Pancreas (tissue), 10 donors: ENCODE measurements at regions not wholly inside any gene's neighbourhood (a gene's known extent, or its start where the extent isn't known, plus 50 kb on each side); places are given as distances from the start of the nearest gene placed in this dataset.

ENCODE experiments used
- ATAC-seq, 4 donors: fragments of 200-7000 bp; cut with Tn5 transposase; one replicate each; pipeline versions ENCODE4 v1.8.0 to v1.9.1; 2020; ENCODE audit warnings: mild to moderate bottlenecking in 4 of 4, moderate library complexity in 4 of 4
- DNase-seq, 6 donors: peaks; one replicate each; pipeline ENCODE4 v3.0.0-alpha.2; 2020
- FAIRE-seq: peaks from 2 replicates; lab custom pipeline; 2012; peaks lifted over from hg19 to GRCh38; lab: Jason Lieb, UNC
- H3K27ac ChIP-seq, 4 donors: fragments of 200-600 bp; sonication (generic); 1 replicate in 3 of 4; 2 replicates in 1 of 4; pipeline versions ENCODE4 v1.5.0 to v1.8.0; 2020
- H3K27me3 ChIP-seq, 4 donors: fragments of 200-600 bp; one replicate each; pipeline ENCODE4 v1.8.0; 2021
- H3K36me3 ChIP-seq, 3 donors: fragments of 200-600 bp; sonication (generic) in 1 of 3; one replicate each; pipeline versions ENCODE4 v1.5.0 to v1.8.0; 2020 to 2021
- H3K4me1 ChIP-seq, 3 donors: fragments of 200-600 bp; one replicate each; pipeline ENCODE4 v1.8.0; 2021
- H3K4me3 ChIP-seq, 4 donors: fragments of 200-600 bp; sonication (generic) in 2 of 4; one replicate each; pipeline versions ENCODE4 v1.5.0 to v1.8.0; 2020 to 2021
- H3K9me3 ChIP-seq, 4 donors: fragments of 200-600 bp; one replicate each; pipeline ENCODE4 v1.8.0; 2021
- WGBS, 2 donors: extraction: QIAGEN DNeasy Blood & Tissue Kit; methylation state at CpG; one replicate each; pipeline ENCODE4 v1.1.7; 2013; 5-methylcytosine and 5-hydroxymethylcytosine counted together
- intact Hi-C, 3 donors: fragments of 100-400 bp; cut with DNase I; formaldehyde crosslinking; loops; one replicate each; pipeline versions ENCODE4 v1.11.1 to v1.14.2; 2022
- TF ChIP-seq, protein P1 (sequence below), 4 donors: fragments of 200-600 bp; sonication (generic) in 3 of 4; IDR thresholded peaks; one replicate each; pipeline versions ENCODE4 v1.5.0 to v1.8.0; 2021; ENCODE audit warnings: antibody characterized with exemption in 4 of 4
- donor health status: healthy with polysubstance abuse.
- donor health status: DM: no; HTN: no; CAD: no; lungs with moderate emphysema.
- donor health status: DM: no; HTN: no; CAD: no.
- donor health status: control.
- donor health status: control.
- donor health status: Bipolar disorder and iron deficiency.
- donor health status: DM: yes; HTN: yes; CAD: no.
- donor health status: DM: no; HTN: no; CAD: no.
- donor health status: DM: no; HTN: no; CAD: no.
- donor health status: DM: yes; HTN: yes; CAD: no.

DNA sequence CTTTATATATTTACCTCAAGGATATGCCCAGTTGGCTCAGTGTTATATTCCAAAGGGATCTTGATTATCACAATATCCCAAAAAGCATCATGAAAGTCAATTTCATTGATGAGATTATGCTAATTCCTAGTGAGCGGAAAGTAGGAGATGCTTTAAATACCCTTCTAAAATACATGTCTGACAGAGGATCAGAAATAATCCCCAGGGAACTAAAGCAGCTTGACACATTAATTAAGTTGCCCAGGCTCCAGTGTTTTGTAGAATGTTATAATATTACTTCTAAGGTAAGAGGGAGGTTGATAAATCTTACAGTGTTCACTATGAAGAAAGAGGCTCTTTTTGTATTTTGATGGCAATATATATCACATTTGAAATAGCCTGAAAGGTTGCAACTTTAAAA, 767.5 kb upstream of the ROBO1 start:
- 71 to 100% methylated on average over 1 of the region's 1 CpG for WGBS, 2 donors
- TF ChIP-seq, protein P1, sequence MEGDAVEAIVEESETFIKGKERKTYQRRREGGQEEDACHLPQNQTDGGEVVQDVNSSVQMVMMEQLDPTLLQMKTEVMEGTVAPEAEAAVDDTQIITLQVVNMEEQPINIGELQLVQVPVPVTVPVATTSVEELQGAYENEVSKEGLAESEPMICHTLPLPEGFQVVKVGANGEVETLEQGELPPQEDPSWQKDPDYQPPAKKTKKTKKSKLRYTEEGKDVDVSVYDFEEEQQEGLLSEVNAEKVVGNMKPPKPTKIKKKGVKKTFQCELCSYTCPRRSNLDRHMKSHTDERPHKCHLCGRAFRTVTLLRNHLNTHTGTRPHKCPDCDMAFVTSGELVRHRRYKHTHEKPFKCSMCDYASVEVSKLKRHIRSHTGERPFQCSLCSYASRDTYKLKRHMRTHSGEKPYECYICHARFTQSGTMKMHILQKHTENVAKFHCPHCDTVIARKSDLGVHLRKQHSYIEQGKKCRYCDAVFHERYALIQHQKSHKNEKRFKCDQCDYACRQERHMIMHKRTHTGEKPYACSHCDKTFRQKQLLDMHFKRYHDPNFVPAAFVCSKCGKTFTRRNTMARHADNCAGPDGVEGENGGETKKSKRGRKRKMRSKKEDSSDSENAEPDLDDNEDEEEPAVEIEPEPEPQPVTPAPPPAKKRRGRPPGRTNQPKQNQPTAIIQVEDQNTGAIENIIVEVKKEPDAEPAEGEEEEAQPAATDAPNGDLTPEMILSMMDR (IDR thresholded peaks at IDR 0.05), result no peak
- no peak for DNase-seq

DNA sequence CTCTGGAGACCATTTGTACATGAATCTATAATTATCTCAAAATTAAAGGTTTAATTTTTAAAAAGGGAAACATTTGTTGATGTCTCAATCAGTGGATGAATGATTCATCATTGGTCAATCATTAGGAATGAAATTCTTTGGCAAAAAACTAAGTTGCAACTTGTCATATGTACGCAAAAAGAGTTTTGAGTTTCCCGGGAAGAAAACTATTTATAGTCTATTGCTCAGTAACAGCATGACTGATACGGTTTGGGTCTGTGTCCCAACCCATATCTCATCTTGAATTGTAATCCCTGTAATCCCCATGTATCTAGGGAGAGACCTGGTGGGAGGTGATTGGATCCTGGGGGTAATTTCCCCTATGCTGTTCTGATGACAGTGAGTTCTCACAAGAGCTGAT, 765.8 kb upstream of the ROBO1 start:
- TF ChIP-seq, protein P1 (IDR thresholded peaks at IDR 0.05), result no peak

More for the DNA sequence above, 767.5 kb upstream of the ROBO1 start:
- Histone ChIP-seq H3K27ac (no peak overlapping the region), H3K4me1 (no peaks in the 10 kb centered on the region), H3K9me3 (no peaks in the 10 kb centered on the region), H3K27me3 (no peaks in the 10 kb centered on the region), H3K36me3 (no peaks in the 10 kb centered on the region), H3K4me3 (no peak overlapping the region)
- intact Hi-C loops, result no loop called here
- no peak for FAIRE-seq
- no peak for ATAC-seq

DNA sequence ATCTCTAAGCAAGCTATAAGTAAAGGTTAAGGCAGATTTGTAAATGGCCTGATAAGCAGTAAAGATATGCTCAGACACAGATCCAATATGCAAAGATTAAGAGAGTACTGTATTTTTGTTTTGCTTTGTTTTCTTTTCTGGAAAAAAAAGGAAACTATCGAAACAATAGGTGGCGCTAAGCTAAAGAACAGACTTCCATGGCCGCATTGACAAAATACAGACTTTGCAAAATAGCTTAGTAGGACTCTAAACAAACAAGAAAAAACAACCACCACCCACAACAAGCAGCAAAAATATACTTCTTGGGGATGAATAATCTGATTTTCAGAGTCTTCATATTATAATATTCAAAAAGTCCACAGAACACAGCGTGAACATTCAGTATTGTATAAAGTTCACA, 758.4 kb upstream of the ROBO1 start:
- DNase-seq (no peak), ATAC-seq (no peak), FAIRE-seq (no peak)
- TF ChIP-seq, protein P1 (IDR thresholded peaks at IDR 0.05), result no peak
- Histone ChIP-seq H3K4me1 (no peaks in the 10 kb centered on the region), H3K36me3 (no peaks in the 10 kb centered on the region), H3K9me3 (no peaks in the 10 kb centered on the region), H3K27ac (no peak overlapping the region), H3K27me3 (no peaks in the 10 kb centered on the region), H3K4me3 (no peak overlapping the region)
- intact Hi-C loops, result no loop called here
- WGBS, 2 donors, result 64 to 71% methylated on average over 4 of the region's 4 CpGs

More for the DNA sequence above, 765.8 kb upstream of the ROBO1 start:
- Histone ChIP-seq H3K4me3 (no peak overlapping the region), H3K27ac (no peak overlapping the region), H3K36me3 (no peaks in the 10 kb centered on the region), H3K9me3 (no peaks in the 10 kb centered on the region), H3K27me3 (no peaks in the 10 kb centered on the region), H3K4me1 (no peaks in the 10 kb centered on the region)
- no peak for DNase-seq
- FAIRE-seq, result no peak
- ATAC-seq, result no peak
- intact Hi-C loops, result no loop called here
- WGBS, 2 donors, result 52 to 64% methylated on average over 3 of the region's 3 CpGs

DNA sequence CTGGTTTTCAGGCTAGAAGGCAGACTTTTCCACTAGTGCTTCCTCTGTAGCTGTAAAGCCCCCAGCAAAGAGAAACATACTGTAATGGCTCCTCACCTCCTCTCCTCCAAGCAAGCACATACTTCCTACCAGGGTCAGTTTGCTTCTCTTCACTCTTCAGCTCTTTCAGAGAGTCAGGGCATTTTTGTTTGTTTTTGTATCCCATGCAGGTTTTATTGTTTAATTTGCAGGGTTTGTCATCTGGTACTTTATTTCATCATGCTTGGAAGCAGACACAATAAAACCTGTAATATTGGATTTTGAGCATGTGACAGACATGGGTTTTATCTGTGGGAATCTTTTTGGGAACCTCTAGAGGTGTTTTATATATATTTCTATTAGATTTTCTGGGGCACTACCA, 753.3 kb upstream of the ROBO1 start:
- intact Hi-C loops, result no loop called here
- DNase-seq, result no peak
- Histone ChIP-seq H3K9me3 (no peaks in the 10 kb centered on the region), H3K36me3 (no peaks in the 10 kb centered on the region), H3K4me3 (no peak overlapping the region), H3K4me1 (no peaks in the 10 kb centered on the region), H3K27me3 (no peaks in the 10 kb centered on the region), H3K27ac (no peak overlapping the region)
- no peak for ATAC-seq
- TF ChIP-seq, protein P1 (IDR thresholded peaks at IDR 0.05), result no peak
- FAIRE-seq, result no peak

DNA sequence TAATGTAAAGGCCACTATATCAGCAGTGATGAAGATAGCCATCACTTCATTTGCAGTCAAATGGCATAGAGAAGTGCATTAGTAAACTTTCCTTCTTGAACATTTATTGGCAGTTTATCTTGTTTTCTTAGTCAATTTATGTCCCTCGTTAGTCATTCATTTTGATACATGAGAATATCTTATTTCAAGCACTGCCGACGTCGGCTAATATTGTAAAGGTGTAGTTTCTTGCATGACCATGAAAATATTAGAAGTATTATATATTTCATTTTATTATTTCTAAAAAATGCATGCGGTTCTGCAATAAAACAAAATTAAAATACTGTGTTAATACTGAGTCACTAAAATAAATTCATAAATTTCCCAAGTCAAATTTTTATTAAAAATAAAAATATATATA, 751.6 kb upstream of the ROBO1 start:
- Histone ChIP-seq H3K27ac (no peak overlapping the region), H3K4me1 (no peaks in the 10 kb centered on the region), H3K27me3 (no peaks in the 10 kb centered on the region), H3K4me3 (no peak overlapping the region), H3K9me3 (no peaks in the 10 kb centered on the region), H3K36me3 (no peaks in the 10 kb centered on the region)
- intact Hi-C loops, result no loop called here
- TF ChIP-seq, protein P1 (IDR thresholded peaks at IDR 0.05), result no peak
- WGBS, 2 donors, result 72 to 80% methylated on average over 5 of the region's 5 CpGs
- no peak for DNase-seq
- no peak for FAIRE-seq
- no peak for ATAC-seq
